HL-60/S4 treated with retinoic acid at 250 ng/mL for 4 days and 3 days (cell line): ENCODE measurements at regions not wholly inside any gene's neighbourhood (a gene's known extent, or its start where the extent isn't known, plus 50 kb on each side); places are given as distances from the start of the nearest gene placed in this dataset.

Experiments used
- in situ Hi-C: fragments of 300-500 bp; cut with MboI; formaldehyde crosslinking; loops from 2 replicates; pipeline ENCODE4 v1.7.0; 2022; ENCODE audit warnings: low sequenced_read_pairs

DNA sequence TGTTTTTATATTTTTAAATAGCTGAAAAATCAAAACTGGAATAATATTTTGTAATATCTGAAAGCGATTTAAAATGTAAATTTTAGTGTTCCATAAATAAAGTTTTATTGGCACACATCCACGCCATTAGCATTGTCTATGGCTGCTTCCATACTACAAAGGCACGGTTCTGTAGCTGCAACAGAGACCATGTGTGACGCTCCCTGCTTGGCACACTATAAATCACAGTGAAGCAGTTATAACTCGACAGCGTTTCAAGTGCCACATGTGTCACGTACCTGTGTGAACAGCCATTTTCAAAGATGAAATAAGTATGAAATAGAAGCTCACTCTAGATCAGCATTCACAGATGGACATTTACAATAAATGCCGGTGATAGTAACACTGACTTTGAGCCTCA, 810.1 kb upstream of the WWC1 start:
- in situ Hi-C loops = no loop called here

DNA sequence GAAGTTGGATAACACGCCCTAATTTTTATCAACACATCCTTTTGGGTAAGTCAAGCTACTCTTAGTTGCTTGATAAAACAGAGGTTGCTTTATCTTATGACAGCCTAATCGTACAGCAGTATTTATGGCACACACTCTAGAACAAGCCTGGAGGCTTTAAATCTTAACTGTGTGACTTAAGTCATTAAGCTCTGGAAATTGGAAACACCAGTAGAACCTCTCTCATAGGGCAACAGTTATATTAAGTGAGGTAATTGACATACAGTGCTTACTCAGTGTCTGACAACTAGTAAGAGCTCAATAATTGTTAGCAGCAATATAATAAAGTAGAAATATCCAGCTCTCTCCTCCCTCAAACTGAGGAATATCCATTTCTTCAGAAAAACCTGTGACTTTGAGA, 808.9 kb upstream of the WWC1 start:
- in situ Hi-C loops = no loop called here

DNA sequence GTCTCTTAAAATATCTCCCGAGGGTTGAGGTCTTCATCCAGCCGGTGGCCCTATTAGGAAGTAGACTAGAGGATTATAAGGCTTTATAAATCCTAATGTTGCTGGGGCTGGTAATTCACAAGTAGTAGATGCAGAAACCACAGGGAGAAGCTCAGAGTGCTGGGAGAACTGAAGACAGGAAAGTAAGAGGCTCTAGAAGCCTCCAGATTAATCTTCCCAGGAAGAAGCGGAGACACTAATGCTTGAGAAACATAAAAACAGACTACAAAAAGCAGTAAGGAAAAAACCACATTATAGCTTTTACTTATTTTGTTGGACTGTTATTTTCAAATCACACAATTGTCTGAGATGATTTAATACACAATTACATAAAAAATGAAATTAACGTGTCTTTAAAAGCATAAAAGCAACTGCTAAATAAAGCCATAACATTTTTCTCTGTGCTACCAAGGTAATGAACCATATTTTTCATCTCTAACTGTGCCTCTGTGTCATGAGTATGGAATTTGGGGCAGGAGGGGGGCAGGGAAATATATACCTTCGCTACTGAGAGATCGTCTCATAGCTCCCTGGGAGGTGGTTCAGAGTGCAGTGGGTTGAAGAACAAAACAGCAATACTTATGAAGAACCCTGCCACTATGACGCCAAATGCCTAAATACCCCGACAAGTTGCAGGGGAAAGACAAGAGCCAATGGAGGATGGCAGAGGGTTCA, 806.2 kb upstream of the WWC1 start:
- in situ Hi-C loops = no loop called here

DNA sequence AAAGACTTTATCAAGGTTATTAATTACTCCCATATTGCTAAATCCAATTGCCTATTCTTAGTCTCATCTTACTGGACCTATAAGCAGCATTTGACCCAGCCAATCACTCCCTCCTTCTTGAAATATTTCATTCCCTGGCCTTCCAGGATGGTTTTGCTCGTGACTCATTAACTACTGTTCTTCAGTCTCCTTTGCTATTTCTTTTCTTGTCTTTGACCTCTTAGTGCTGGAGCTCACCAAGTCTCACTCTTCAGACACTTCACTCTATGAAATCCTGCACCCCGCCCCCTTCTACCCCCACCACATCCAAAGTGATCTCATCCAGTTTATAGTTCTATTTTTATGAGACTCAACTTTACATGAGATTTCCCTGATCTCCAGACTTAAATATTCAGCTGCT, 803.1 kb upstream of the WWC1 start:
- in situ Hi-C loops = no loop called here

DNA sequence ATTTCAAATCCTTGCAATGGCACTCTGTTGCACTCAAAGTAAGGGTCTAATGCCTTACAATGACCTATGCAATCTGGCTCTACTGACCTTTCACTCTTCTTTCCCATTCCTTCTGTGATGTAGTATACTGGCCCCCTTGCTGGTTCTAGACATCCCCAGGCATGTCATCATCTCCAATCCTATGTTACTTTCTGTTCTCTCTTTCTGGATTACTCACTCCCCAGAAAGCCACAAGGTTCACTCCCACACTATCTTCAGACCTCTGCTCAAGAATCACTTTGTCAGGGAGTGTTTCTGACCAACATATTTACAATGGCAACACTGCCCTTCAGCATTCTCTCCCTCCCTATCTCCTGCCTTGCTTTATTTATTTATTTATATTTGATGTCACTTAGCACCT, 802.2 kb upstream of the WWC1 start:
- in situ Hi-C loops = no loop called here

GRCh38 chr5:167503926-167504720, 787.3 kb upstream of the WWC1 start:
- in situ Hi-C loops = no loop called here

DNA sequence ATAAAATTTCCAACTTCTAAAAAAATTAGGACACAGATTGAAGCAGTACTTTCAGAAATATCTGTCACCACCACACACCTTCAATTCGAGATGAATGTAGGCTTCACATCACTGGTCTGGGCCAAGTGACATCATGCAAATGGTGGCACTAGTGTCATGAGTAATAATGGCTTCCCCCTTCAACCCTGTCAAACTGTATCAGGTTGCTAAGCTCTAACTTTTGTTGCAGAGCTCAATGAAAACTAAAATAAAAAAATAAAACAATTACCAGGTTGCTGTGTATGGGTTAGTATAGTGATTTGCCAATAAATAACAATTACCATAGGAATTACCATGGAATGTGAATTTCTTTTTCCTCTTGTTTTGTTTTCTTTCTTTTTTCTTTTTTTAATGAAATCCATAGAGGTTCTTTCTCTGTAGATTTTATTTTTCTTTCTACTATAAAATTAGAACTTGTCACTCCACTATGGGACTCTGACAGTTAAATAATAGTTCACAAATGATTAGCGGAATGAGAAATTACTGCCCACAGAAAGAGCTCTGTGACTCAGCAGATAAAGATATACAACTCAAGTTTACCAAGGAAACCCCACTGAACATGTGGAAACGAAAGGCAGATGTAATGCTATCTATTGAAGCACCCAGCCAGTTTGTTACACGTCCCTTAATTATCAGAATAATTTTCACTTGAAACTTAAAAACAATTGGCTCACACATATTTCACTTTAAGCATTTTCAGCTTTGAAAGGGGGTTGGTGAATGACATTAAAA, 783.8 kb upstream of the WWC1 start:
- in situ Hi-C loops = no loop called here

DNA sequence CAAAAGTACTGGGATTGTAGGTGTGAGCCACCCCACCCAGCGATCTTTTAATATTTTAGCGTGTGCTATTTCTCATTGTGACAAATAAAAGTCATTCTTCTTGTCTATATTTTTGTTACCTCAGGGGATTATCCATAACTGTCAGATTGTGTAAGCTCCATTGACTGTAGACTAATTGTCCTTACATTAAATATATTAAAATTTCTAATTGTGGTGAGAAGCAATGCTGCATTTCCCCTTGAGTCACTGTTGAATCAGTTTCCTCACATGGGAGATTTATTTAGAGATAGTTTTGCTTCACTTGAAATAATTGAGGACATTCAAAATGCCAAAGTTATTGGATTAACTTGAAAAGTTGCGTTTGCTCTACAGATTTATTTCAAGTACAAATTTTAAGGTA, 782.4 kb upstream of the WWC1 start:
- in situ Hi-C loops = no loop called here

DNA sequence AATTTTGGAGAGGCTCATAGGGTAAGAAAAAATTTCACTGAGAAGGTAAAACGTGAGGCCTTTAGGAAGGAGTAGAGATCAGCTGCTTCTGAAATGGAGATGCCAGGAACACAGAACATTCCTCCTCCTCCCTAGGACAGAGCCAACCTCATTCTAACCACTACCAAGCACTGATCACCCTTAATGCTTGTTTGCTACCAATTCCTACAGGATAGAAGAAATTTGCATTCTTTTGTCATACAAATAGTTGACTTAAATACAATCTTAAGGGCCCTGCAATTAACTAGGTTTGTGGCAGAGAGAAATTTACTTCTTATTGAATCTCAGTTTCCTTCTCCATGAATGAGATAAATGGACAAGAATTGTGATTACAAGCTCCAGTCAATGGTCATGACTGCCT, 780.2 kb upstream of the WWC1 start:
- in situ Hi-C loops = no loop called here

DNA sequence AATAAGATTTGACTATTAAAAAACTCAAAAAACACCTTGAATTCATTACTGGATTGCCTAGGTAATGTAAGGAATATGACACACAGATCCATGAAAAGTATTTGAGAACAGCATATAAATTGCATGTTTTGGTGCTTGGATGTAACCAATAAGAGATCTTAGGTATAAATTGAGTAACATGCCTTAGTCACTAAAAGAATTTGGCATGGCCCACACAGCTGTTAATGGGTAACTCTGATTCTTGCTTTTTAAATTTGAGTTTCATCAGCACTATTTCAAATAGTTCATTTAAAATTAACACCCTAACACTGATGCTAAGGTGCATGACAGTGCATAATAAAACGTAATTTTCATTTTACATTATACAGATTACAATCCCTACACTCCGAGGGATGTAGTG, 779.3 kb upstream of the WWC1 start:
- in situ Hi-C loops = no loop called here

DNA sequence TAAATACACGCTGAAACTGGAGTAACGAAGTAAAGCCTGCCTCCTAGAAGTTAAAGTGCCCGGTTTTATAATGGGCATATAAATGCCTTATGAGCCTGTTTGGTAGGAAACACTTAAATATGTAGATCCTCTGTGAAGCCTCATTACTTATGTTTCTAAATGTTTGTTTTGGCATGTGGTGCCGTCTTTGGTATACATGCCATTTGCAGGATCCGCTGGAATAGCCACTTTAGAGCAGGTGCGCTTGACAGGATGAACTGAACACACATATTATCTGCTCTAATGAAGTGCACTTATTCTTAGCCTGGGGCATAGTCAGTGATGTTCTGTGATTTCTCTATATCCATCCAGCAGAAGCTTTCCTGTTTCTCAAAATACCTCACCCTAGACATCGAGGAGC, 778.1 kb upstream of the WWC1 start:
- in situ Hi-C loops = no loop called here

- in situ Hi-C loops = no loop called here
Measured at GRCh38 chr5:167514461-167514860, 777.0 kb upstream of the WWC1 start.

DNA sequence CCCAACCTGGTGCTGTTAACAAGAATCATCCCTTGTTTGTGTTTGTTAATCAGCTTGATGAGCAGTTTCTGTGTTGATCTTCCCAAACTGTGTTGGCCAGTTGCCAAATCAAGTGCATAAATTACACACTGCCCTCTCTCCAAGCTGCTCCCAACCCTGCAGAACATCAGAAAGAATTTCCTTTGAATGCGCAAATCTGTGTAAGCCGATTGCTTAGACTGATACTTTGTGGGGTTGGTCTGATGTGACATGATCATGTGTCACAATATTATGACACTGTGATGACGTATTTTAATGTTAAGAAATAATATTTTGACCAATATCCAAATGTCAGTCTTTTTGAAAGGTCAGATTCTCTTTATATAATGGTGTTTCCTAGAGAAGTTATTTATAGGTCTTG, 766.4 kb upstream of the WWC1 start:
- in situ Hi-C loops = no loop called here

GRCh38 chr5:167528651-167529050, 762.8 kb upstream of the WWC1 start:
- in situ Hi-C loops = no loop called here

- in situ Hi-C loops = no loop called here
Measured at GRCh38 chr5:167530548-167530947, 760.9 kb upstream of the WWC1 start.

DNA sequence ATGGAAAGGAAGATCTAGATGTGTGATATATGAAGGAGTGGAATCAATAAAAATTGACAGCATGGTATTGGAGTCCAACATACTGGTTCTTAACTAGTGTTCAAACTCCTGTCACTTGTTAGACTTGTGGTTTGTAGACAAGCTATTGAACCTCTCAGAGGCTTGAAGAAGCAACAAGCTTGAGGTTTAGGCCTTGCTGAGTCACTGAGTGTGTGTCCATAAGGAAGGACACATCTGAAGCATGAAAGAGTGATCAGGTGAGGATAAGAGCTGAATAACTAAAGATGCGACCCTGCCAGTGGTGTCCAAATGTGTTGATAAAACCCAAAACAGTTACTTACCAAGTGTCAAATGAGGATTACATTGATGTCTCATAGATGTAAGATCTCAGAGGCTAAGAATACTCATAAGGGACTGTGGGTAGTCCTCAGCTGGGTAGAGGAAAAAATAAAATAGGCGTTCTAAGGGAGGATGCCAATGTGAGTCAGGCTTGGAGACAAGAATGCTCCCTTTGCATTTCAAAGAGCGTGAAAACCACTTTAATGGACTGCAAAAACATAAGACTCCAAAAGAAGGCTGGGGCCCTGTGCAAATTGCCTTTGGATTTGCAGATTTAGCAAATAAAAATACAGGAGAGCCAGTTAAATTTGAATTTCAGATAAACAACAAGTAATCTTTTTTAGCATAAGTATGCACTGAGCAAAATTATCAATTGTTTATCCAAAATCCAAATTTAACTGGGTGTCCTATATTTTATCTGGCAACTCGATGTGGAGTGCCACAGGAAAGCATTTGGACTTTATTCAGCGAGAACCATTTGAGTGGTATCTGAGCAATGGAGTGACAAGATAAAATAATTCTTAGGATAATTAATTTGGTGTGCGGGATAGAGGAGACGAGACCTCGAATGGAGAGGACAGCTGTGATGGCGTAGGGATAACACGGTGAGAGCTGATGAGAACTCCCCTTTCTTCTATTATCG, 757.3 kb upstream of the WWC1 start:
- in situ Hi-C loops = no loop called here

DNA sequence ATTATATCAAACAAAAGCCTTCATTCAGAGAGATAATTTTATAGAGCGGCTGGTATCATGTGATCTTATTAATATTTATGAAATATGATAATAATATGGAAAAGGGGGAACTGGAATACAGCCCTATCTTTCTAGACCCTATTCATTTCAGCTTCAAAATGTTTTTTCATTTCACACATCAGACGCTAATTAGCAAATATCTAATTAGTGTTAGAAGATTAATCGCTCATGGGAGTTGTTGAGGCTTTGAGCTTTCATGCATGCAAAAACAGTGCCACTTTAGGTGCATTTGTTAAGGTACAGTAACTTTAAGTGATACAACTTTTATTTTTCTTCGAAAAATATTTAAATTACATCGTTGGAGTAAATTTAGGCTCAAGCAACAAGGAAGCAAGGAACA, 751.7 kb upstream of the WWC1 start:
- in situ Hi-C loops = no loop called here

GRCh38 chr5:167546270-167546669, 745.2 kb upstream of the WWC1 start:
- in situ Hi-C loops = no loop called here

DNA sequence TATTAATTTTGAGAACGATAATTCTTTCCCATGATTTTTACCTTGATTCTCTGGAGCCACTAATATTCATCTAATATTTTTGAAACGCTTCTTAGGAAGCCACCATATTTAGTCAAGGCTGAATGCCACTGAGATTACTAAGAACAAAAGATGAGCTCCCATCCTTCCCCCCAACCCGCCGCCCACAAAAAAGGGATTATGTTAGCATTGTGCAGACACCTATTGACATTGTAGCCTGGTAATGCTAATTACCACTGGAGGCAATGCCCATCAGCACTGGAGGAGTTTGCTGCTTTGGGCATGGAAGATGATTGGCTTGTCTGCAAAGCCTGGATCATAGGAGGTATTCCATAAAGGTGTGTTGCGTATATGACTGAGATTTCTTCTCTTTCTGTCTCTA, 739.1 kb upstream of the WWC1 start:
- in situ Hi-C loops = no loop called here

DNA sequence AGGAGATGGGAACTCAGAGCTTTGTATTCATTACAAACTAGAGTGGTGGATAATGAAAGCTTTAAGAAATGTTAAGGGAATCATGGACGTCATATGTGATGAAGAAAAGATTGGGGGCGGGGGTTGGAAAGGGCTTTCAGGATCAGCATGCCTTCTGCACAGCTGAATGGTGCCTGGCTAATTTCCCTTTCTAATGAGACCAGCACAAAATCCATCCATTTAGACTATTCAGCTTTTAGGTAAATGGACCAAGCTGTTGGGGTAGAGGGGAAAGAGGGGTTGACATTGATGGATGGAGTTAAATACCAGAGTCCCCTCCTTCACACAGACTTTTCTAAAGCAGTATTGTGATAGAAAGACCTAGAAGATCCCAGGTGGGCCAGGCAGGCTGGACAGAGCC, 737.9 kb upstream of the WWC1 start:
- in situ Hi-C loops = no loop called here
